ENCODE measurements at regions not wholly inside any gene's neighbourhood (a gene's known extent, or its start where the extent isn't known, plus 50 kb on each side); places are given as distances from the start of the nearest gene placed in this dataset.
"Not testable (repeated sequence)": the region's sequence is repeated elsewhere in the genome, so short reads cannot be mapped to it uniquely, and the experiment has no call there.

GRCh38 chr7:90070238-90070637, 84.0 kb upstream of the STEAP1 start:
- DNase-seq, result not testable (repeated sequence)

DNA sequence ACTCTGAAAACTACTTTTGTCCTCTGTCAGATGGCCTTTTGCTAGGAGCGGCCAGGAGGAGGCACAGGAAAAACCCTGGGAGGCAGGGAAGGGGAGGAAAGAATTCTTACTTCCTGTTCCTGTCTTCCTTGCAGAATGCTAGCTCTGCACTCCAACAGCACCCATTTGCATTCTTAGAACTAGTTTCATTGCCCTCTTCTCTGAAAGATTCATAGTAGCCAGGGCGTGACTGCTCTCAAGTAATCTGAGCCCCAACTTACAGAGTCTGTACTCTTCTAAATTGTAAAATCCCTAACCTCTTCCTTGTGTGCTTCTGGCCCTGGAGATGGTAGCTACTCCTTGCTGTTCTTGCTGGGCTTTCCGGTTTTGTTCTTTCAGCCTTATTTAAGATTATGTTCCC, 75.3 kb upstream of the STEAP1 start:
- DNase-seq, result no peak

DNA sequence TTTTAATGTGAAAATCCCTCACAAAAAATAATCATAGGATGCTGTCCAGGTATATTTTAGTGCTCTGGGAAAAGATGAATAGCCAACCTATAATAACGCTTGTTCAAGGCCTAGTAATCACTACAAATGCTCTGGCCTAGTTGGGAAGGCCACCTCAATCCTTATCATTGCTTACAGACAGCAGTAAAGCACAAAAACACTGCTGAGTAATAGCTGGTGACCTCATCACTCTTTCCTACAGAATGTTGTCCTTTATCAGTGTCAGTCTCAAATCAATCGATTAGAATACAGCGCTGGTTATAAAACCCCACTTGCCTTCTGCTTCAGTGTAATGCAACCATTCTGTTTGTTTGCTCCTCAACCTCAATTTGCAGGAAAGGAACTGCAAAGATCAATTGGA, 72.6 kb upstream of the STEAP1 start:
- no peak for DNase-seq

DNA sequence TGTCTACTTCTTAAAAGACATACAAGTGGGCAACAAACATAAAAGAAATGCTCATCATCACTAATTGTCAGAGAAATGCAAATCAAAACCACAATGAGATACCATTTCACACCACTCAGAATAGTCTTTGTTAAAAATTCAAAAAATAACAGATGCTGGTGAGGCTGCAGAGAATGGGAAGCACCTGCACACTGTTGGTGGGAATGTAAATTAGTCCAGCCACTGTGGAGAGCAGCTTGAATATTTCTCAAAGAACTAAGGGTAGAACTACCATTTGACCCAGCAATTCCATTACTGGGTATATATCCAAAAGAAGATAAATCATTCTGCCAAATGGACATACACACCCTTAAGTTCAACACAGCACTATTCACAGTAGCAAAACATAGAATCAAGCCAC, 61.8 kb upstream of the STEAP1 start:
- DNase-seq, result no peak

DNA sequence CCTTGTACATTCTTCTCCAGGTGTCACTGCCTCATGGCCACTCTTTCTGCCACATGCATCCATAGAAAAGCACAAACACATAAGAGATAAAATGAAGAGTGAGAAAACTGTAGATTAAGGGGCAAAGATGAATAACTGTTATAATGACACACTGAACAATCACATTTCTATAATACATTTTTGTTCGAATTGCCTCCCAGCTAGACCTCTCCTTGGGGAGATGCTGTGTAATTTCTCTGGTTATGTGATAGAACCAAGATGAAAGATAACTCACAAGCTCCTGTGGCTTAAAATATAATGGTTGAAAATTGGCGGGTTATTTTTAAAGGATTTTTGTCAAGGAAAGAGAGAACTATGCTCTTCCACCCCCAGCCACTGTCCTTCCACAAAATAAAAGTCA, 60.2 kb upstream of the STEAP1 start:
- DNase-seq, result no peak

Measured in muscle of arm (tissue), 1 donor.